RWPE1 (cell line): ENCODE measurements at regions not wholly inside any gene's neighbourhood (a gene's known extent, or its start where the extent isn't known, plus 50 kb on each side); places are given as distances from the start of the nearest gene placed in this dataset.

Experiments
- CTCF ChIA-PET: fragments of 350-600 bp; sonication (Branson Sonifier 250); formaldehyde crosslinking; extraction: SDS; loops from one replicate; lab custom pipeline; 2021; lab: Yijun Ruan, JAX
- POLR2A ChIA-PET: fragments of 400-600 bp; formaldehyde crosslinking; extraction: SDS; loops from one replicate; lab custom pipeline; 2020; ENCODE audit warnings: antibody characterized with exemption; ENCODE audit not compliant: low non-redundant PET; lab: Yijun Ruan, JAX
- DNase-seq: peaks from one replicate; pipeline ENCODE4 v3.0.0; 2012; ENCODE audit warnings: low spot score
- H3K27ac ChIP-seq: fragments of 450-650 bp; 2 replicates; pipeline ENCODE4 v1.5.1; 2017
- CTCF ChIP-seq: fragments of 450-650 bp; conservative IDR thresholded peaks from 2 replicates; pipeline ENCODE4 v1.5.1; 2017; ENCODE audit warnings: low read depth, mild to moderate bottlenecking

- POLR2A ChIA-PET, result no interaction called here
These were observed 297.7 kb downstream of the PARP8 start for GRCh38 chr5:50963971-50964745.

GRCh38 chr5:50964746-50965653 lies 298.6 kb downstream of the PARP8 start:
- POLR2A ChIA-PET, result no interaction called here
- DNase-seq, result no peak
- H3K27ac ChIP-seq, result no peak overlapping the region

More at GRCh38 chr5:50963971-50964745, 297.7 kb downstream of the PARP8 start:
- DNase-seq, result no peak
- CTCF ChIA-PET, result interaction anchor here (0.6 to 1.3 kb wide), 6 partner anchors 26 to 1385 kb away, joined by 4 to 8 read pairs (median 4); no protein-coding TSS in a partner anchor
- H3K27ac ChIP-seq, result no peak overlapping the region
- no peak for TF ChIP-seq CTCF

GRCh38 chr5:50965654-50966375 lies 299.4 kb downstream of the PARP8 start:
- CTCF ChIA-PET, result interaction anchor here (0.7 kb wide), 1 partner anchor 141 kb away, joined by 3 read pairs; no protein-coding TSS in a partner anchor
- TF ChIP-seq CTCF, result no peak
- DNase-seq, result no peak
- POLR2A ChIA-PET, result no interaction called here
- H3K27ac ChIP-seq, result no peak overlapping the region

More at GRCh38 chr5:50964746-50965653, 298.6 kb downstream of the PARP8 start:
- TF ChIP-seq CTCF, result no peak
- CTCF ChIA-PET, result interaction anchor here (0.6 to 0.7 kb wide), 3 partner anchors 27 to 997 kb away, joined by 3 to 7 read pairs (median 4); no protein-coding TSS in a partner anchor

GRCh38 chr5:50967009-50967562 lies 300.6 kb downstream of the PARP8 start:
- POLR2A ChIA-PET, result no interaction called here
- TF ChIP-seq CTCF, result no peak
- DNase-seq, result no peak
- CTCF ChIA-PET, result no interaction called here
- H3K27ac ChIP-seq, result no peak overlapping the region

GRCh38 chr5:50967563-50968355 lies 301.3 kb downstream of the PARP8 start:
- TF ChIP-seq CTCF, result no peak
- POLR2A ChIA-PET, result no interaction called here
- CTCF ChIA-PET, result no interaction called here
- H3K27ac ChIP-seq, result no peak overlapping the region
- no peak for DNase-seq
